GM19463 (cell line): ENCODE measurements at regions not wholly inside any gene's neighbourhood (a gene's known extent, or its start where the extent isn't known, plus 50 kb on each side); places are given as distances from the start of the nearest gene placed in this dataset.
"Not testable (repeated sequence)": the region's sequence is repeated elsewhere in the genome, so short reads cannot be mapped to it uniquely, and the experiment has no call there.

Experiments
- ATAC-seq: cut with Tn5 transposase; IDR thresholded peaks from one replicate; pipeline ENCODE4 v1.9.1; 2021; ENCODE audit warnings: mild to moderate bottlenecking, moderate library complexity; ENCODE audit not compliant: unreplicated experiment

- ATAC-seq, result no peak
Observed at GRCh38 chr6:149127212-149127611, 190.3 kb upstream of the TAB2 start.

GRCh38 chr6:149128489-149129145, 188.9 kb upstream of the TAB2 start:
- no peak for ATAC-seq

GRCh38 chr6:149129371-149130077, 188.0 kb upstream of the TAB2 start:
- ATAC-seq, result peak; percentile 49

- no peak for ATAC-seq
Observed at GRCh38 chr6:149130090-149130489, 187.4 kb upstream of the TAB2 start.

- no peak for ATAC-seq
Observed at GRCh38 chr6:149130508-149130907, 187.0 kb upstream of the TAB2 start.

GRCh38 chr6:149131891-149132290, 185.6 kb upstream of the TAB2 start:
- no peak for ATAC-seq

GRCh38 chr6:149132336-149132735, 185.2 kb upstream of the TAB2 start:
- no peak for ATAC-seq

- no peak for ATAC-seq
Observed at GRCh38 chr6:149134511-149134933, 183.0 kb upstream of the TAB2 start.

- no peak for ATAC-seq
Observed at GRCh38 chr6:149135809-149136208, 181.7 kb upstream of the TAB2 start.

- no peak for ATAC-seq
Observed at GRCh38 chr6:149136273-149136912, 181.1 kb upstream of the TAB2 start.

GRCh38 chr6:149136913-149137286, 180.6 kb upstream of the TAB2 start:
- no peak for ATAC-seq

GRCh38 chr6:149137594-149137993, 179.9 kb upstream of the TAB2 start:
- ATAC-seq, result no peak

- no peak for ATAC-seq
Observed at GRCh38 chr6:149138089-149138488, 179.4 kb upstream of the TAB2 start.

- ATAC-seq, result no peak
Observed at GRCh38 chr6:149138699-149139294, 178.7 kb upstream of the TAB2 start.

GRCh38 chr6:149139782-149140136, 177.8 kb upstream of the TAB2 start:
- no peak for ATAC-seq

- peak; percentile 76 for ATAC-seq
Observed at GRCh38 chr6:149140137-149140909, 177.2 kb upstream of the TAB2 start.

- ATAC-seq, result no peak
Observed at GRCh38 chr6:149140910-149141290, 176.6 kb upstream of the TAB2 start.

GRCh38 chr6:149142924-149143429, 174.5 kb upstream of the TAB2 start:
- no peak for ATAC-seq

- ATAC-seq, result not testable (repeated sequence)
Observed at GRCh38 chr6:149145800-149146199, 171.7 kb upstream of the TAB2 start.

GRCh38 chr6:149147195-149147594, 170.3 kb upstream of the TAB2 start:
- no peak for ATAC-seq
